SH-SY5Y (cell line): ENCODE measurements at regions not wholly inside any gene's neighbourhood (a gene's known extent, or its start where the extent isn't known, plus 50 kb on each side); places are given as distances from the start of the nearest gene placed in this dataset.

Experiments used
- GATA2 ChIP-seq: IDR thresholded peaks from 2 replicates; pipeline ENCODE4 v1.6.1; 2011; ENCODE audit warnings: mild to moderate bottlenecking, low read depth, low read length
- GATA3 ChIP-seq: IDR thresholded peaks from 2 replicates; pipeline ENCODE4 v1.6.1; 2011; ENCODE audit warnings: low read depth, mild to moderate bottlenecking, low read length, moderate library complexity

GRCh38 chr2:208799397-208799796, 392.8 kb downstream of the PTH2R start:
- TF ChIP-seq GATA3 (no peak), GATA2 (no peak)

- TF ChIP-seq GATA2 (no peak), GATA3 (no peak)
Measured at GRCh38 chr2:208807756-208808155, 401.2 kb downstream of the PTH2R start.

GRCh38 chr2:208819190-208819589, 412.6 kb downstream of the PTH2R start:
- TF ChIP-seq GATA2 (no peak), GATA3 (no peak)

- TF ChIP-seq GATA3 (no peak), GATA2 (no peak)
Measured at GRCh38 chr2:208820014-208820688, 413.6 kb downstream of the PTH2R start.

GRCh38 chr2:208827109-208827508, 420.5 kb downstream of the PTH2R start:
- TF ChIP-seq GATA3 (no peak), GATA2 (no peak)

GRCh38 chr2:208827549-208828221, 421.1 kb downstream of the PTH2R start:
- TF ChIP-seq GATA3 (no peak), GATA2 (no peak)

- TF ChIP-seq GATA3 = no peak
- no peak for TF ChIP-seq GATA2
Measured at GRCh38 chr2:208830203-208830602, 423.6 kb downstream of the PTH2R start.

- TF ChIP-seq GATA3 = no peak
- no peak for TF ChIP-seq GATA2
Measured at GRCh38 chr2:208847651-208848050, 441.1 kb downstream of the PTH2R start.

GRCh38 chr2:208854717-208855116, 448.1 kb downstream of the PTH2R start:
- TF ChIP-seq GATA3 (no peak), GATA2 (no peak)

GRCh38 chr2:208867374-208867773, 460.8 kb downstream of the PTH2R start:
- TF ChIP-seq GATA2 = no peak
- no peak for TF ChIP-seq GATA3

- TF ChIP-seq GATA2 (no peak), GATA3 (no peak)
Measured at GRCh38 chr2:208872591-208872990, 466.0 kb downstream of the PTH2R start.

GRCh38 chr2:208879666-208880065, 473.1 kb downstream of the PTH2R start:
- no peak for TF ChIP-seq GATA2
- no peak for TF ChIP-seq GATA3

GRCh38 chr2:208880171-208880570, 473.6 kb downstream of the PTH2R start:
- TF ChIP-seq GATA3 = no peak

- no peak for TF ChIP-seq GATA2
- no peak for TF ChIP-seq GATA3
Measured at GRCh38 chr2:208890486-208890885, 483.9 kb downstream of the PTH2R start.

GRCh38 chr2:208892203-208892602, 485.6 kb downstream of the PTH2R start:
- TF ChIP-seq GATA2 (no peak), GATA3 (no peak)

- TF ChIP-seq GATA3 (no peak), GATA2 (no peak)
Measured at GRCh38 chr2:208906330-208906729, 499.7 kb downstream of the PTH2R start.

GRCh38 chr2:208915401-208915800, 508.4 kb upstream of the MAP2 start:
- no peak for TF ChIP-seq GATA3
- no peak for TF ChIP-seq GATA2

GRCh38 chr2:208916881-208917280, 507.0 kb upstream of the MAP2 start:
- no peak for TF ChIP-seq GATA2
- no peak for TF ChIP-seq GATA3
